ENCODE measurements at regions not wholly inside any gene's neighbourhood (a gene's known extent, or its start where the extent isn't known, plus 50 kb on each side); places are given as distances from the start of the nearest gene placed in this dataset.

GRCh38 chrX:25198253-25198652 lies 182.5 kb upstream of the ARX start:
- TF ChIP-seq POLR2AphosphoS5 (IDR thresholded peaks at IDR 0.05; ENCODE audit: low read depth) (no peak), EZH2phosphoT487 (IDR thresholded peaks at IDR 0.05; ENCODE audit: unreplicated experiment) (no peak), CTCF (conservative IDR thresholded peaks at IDR 0.05; ENCODE audit: low read depth in 2 of 2) (no peak), JUNB (IDR thresholded peaks at IDR 0.05; ENCODE audit: unreplicated experiment) (no peak), EZH2 (IDR thresholded peaks at IDR 0.05; ENCODE audit: low read depth, unreplicated experiment) (no peak), REST (IDR thresholded peaks at IDR 0.05; ENCODE audit: unreplicated experiment) (no peak)
